Mesothelial cell of epicardium (in vitro differentiated cells): ENCODE measurements at regions not wholly inside any gene's neighbourhood (a gene's known extent, or its start where the extent isn't known, plus 50 kb on each side); places are given as distances from the start of the nearest gene placed in this dataset.

ENCODE experiments used
- DNase-seq, 2 experiments: peaks; one replicate each; pipeline ENCODE4 v3.0.0; 2021; ENCODE audit warnings: low spot score in 2 of 2; ENCODE audit not compliant: unreplicated experiment in 2 of 2
- H3K27ac Mint-ChIP-seq: 2 replicates; pipeline ENCODE4 v1.8.0; 2021; ENCODE audit warnings: mixed read lengths
- H3K27me3 Mint-ChIP-seq: 2 replicates; pipeline ENCODE4 v1.8.0; 2021; ENCODE audit warnings: low read depth, mixed read lengths
- H3K36me3 Mint-ChIP-seq: 2 replicates; pipeline ENCODE4 v1.8.0; 2021; ENCODE audit warnings: mixed read lengths
- H3K4me1 Mint-ChIP-seq: 2 replicates; pipeline ENCODE4 v1.8.0; 2021; ENCODE audit warnings: mixed read lengths
- H3K4me3 Mint-ChIP-seq: 2 replicates; pipeline ENCODE4 v1.8.0; 2021; ENCODE audit warnings: mild to moderate bottlenecking, moderate library complexity, mixed read lengths
- H3K9me3 Mint-ChIP-seq: 2 replicates; pipeline ENCODE4 v1.8.0; 2021; ENCODE audit warnings: mixed read lengths
- CTCF ChIP-seq: fragments of 200-600 bp; sonication (generic); IDR thresholded peaks from one replicate; pipeline ENCODE4 v1.5.0; 2021; ENCODE audit warnings: antibody characterized with exemption; ENCODE audit not compliant: unreplicated experiment

GRCh38 chr10:10777279-10777678 is 240.4 kb upstream of the CELF2 start:
- H3K4me3 Mint-ChIP-seq = no peak overlapping the region
- no peak for DNase-seq
- H3K4me1 Mint-ChIP-seq = no peaks in the 10 kb centered on the region
- H3K27me3 Mint-ChIP-seq = no peaks in the 10 kb centered on the region
- no peak for TF ChIP-seq CTCF
- H3K27ac Mint-ChIP-seq = no peak overlapping the region
- H3K36me3 Mint-ChIP-seq = no peaks in the 10 kb centered on the region
- H3K9me3 Mint-ChIP-seq = peaks cover 7% of the 10 kb centered on the region

GRCh38 chr10:10777723-10778122 is 239.9 kb upstream of the CELF2 start:
- H3K9me3 Mint-ChIP-seq = peaks cover 7% of the 10 kb centered on the region
- no peak overlapping the region for H3K27ac Mint-ChIP-seq

GRCh38 chr10:10778959-10779358 is 238.7 kb upstream of the CELF2 start:
- TF ChIP-seq CTCF = no peak
- Mint-ChIP-seq H3K4me1 (no peaks in the 10 kb centered on the region), H3K27me3 (no peaks in the 10 kb centered on the region), H3K36me3 (no peaks in the 10 kb centered on the region), H3K9me3 (peaks cover 12% of the 10 kb centered on the region), H3K4me3 (no peak overlapping the region), H3K27ac (no peak overlapping the region)
- no peak for DNase-seq

More at GRCh38 chr10:10777723-10778122, 239.9 kb upstream of the CELF2 start:
- no peaks in the 10 kb centered on the region for H3K4me1 Mint-ChIP-seq
- TF ChIP-seq CTCF = no peak
- no peaks in the 10 kb centered on the region for H3K36me3 Mint-ChIP-seq
- no peak overlapping the region for H3K4me3 Mint-ChIP-seq
- H3K27me3 Mint-ChIP-seq = no peaks in the 10 kb centered on the region
- no peak for DNase-seq

- Mint-ChIP-seq H3K36me3 (no peaks in the 10 kb centered on the region), H3K9me3 (peaks cover 15% of the 10 kb centered on the region), H3K4me1 (no peaks in the 10 kb centered on the region)
Measured at GRCh38 chr10:10779511-10779910, 238.2 kb upstream of the CELF2 start.

GRCh38 chr10:10780746-10781145 is 236.9 kb upstream of the CELF2 start:
- no peaks in the 10 kb centered on the region for H3K36me3 Mint-ChIP-seq
- no peak for TF ChIP-seq CTCF
- H3K4me1 Mint-ChIP-seq = no peaks in the 10 kb centered on the region
- H3K27me3 Mint-ChIP-seq = no peaks in the 10 kb centered on the region
- DNase-seq = no peak
- no peak overlapping the region for H3K27ac Mint-ChIP-seq
- H3K4me3 Mint-ChIP-seq = no peak overlapping the region
- peaks cover 23% of the 10 kb centered on the region for H3K9me3 Mint-ChIP-seq

More at GRCh38 chr10:10779511-10779910, 238.2 kb upstream of the CELF2 start:
- Mint-ChIP-seq H3K4me3 (no peak overlapping the region), H3K27ac (no peak overlapping the region), H3K27me3 (no peaks in the 10 kb centered on the region)
- no peak for TF ChIP-seq CTCF
- no peak for DNase-seq

- no peak for DNase-seq
- H3K36me3 Mint-ChIP-seq = no peaks in the 10 kb centered on the region
- H3K4me1 Mint-ChIP-seq = peaks cover 5% of the 10 kb centered on the region
- H3K4me3 Mint-ChIP-seq = no peak overlapping the region
- peaks cover 23% of the 10 kb centered on the region for H3K9me3 Mint-ChIP-seq
- TF ChIP-seq CTCF = no peak
- H3K27ac Mint-ChIP-seq = no peak overlapping the region
- H3K27me3 Mint-ChIP-seq = no peaks in the 10 kb centered on the region
Measured at GRCh38 chr10:10782603-10783002, 235.1 kb upstream of the CELF2 start.
